ENCODE measurements at regions not wholly inside any gene's neighbourhood (a gene's known extent, or its start where the extent isn't known, plus 50 kb on each side); places are given as distances from the start of the nearest gene placed in this dataset.

DNA sequence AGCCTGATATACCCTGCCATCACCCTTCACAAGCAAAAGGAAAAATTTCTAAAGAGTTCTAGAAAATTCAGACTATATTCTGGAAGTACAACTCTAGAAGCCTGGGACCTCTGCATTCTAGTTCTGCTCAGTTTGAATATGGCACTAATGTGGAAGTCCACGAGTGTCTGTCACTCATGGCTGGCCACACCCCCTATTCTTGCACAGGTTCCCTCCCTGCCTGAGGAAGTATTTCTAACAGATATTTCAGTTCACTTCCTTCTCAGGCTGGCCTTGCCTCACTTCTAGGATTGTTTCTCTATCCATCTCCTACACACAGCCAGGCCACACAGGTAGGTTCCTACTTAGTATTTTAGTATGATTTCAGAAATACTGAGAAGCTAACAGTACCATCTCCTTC lies 67.4 kb downstream of the PHLDA1 start:
- TF ChIP-seq, protein P1, sequence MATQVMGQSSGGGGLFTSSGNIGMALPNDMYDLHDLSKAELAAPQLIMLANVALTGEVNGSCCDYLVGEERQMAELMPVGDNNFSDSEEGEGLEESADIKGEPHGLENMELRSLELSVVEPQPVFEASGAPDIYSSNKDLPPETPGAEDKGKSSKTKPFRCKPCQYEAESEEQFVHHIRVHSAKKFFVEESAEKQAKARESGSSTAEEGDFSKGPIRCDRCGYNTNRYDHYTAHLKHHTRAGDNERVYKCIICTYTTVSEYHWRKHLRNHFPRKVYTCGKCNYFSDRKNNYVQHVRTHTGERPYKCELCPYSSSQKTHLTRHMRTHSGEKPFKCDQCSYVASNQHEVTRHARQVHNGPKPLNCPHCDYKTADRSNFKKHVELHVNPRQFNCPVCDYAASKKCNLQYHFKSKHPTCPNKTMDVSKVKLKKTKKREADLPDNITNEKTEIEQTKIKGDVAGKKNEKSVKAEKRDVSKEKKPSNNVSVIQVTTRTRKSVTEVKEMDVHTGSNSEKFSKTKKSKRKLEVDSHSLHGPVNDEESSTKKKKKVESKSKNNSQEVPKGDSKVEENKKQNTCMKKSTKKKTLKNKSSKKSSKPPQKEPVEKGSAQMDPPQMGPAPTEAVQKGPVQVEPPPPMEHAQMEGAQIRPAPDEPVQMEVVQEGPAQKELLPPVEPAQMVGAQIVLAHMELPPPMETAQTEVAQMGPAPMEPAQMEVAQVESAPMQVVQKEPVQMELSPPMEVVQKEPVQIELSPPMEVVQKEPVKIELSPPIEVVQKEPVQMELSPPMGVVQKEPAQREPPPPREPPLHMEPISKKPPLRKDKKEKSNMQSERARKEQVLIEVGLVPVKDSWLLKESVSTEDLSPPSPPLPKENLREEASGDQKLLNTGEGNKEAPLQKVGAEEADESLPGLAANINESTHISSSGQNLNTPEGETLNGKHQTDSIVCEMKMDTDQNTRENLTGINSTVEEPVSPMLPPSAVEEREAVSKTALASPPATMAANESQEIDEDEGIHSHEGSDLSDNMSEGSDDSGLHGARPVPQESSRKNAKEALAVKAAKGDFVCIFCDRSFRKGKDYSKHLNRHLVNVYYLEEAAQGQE (IDR thresholded peaks at IDR 0.05), result no peak
- TF ChIP-seq YY1 (IDR thresholded peaks at IDR 0.05) (no peak), JUND (IDR thresholded peaks at IDR 0.05) (no peak), SP1 (IDR thresholded peaks at IDR 0.05) (no peak), RAD21 (IDR thresholded peaks at IDR 0.05) (no peak), TAF1 (conservative IDR thresholded peaks at IDR 0.05) (no peak), HNF4A (conservative IDR thresholded peaks at IDR 0.05) (no peak), EGR1 (IDR thresholded peaks at IDR 0.05; ENCODE audit: low read depth in 2 of 2) (no peak), GABPA (IDR thresholded peaks at IDR 0.05 in 1 of 2, conservative IDR thresholded peaks at IDR 0.05 in 1 of 2) (no peak), HNF4G (IDR thresholded peaks at IDR 0.05) (no peak), RXRA (IDR thresholded peaks at IDR 0.05) (no peak)
- TF ChIP-seq, protein P2, sequence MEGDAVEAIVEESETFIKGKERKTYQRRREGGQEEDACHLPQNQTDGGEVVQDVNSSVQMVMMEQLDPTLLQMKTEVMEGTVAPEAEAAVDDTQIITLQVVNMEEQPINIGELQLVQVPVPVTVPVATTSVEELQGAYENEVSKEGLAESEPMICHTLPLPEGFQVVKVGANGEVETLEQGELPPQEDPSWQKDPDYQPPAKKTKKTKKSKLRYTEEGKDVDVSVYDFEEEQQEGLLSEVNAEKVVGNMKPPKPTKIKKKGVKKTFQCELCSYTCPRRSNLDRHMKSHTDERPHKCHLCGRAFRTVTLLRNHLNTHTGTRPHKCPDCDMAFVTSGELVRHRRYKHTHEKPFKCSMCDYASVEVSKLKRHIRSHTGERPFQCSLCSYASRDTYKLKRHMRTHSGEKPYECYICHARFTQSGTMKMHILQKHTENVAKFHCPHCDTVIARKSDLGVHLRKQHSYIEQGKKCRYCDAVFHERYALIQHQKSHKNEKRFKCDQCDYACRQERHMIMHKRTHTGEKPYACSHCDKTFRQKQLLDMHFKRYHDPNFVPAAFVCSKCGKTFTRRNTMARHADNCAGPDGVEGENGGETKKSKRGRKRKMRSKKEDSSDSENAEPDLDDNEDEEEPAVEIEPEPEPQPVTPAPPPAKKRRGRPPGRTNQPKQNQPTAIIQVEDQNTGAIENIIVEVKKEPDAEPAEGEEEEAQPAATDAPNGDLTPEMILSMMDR (IDR thresholded peaks at IDR 0.05; ENCODE audit: low read depth, low read length, missing input control), result no peak
- TF ChIP-seq, protein P3, sequence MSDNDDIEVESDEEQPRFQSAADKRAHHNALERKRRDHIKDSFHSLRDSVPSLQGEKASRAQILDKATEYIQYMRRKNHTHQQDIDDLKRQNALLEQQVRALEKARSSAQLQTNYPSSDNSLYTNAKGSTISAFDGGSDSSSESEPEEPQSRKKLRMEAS (IDR thresholded peaks at IDR 0.05), result no peak
- TF ChIP-seq, protein P4, sequence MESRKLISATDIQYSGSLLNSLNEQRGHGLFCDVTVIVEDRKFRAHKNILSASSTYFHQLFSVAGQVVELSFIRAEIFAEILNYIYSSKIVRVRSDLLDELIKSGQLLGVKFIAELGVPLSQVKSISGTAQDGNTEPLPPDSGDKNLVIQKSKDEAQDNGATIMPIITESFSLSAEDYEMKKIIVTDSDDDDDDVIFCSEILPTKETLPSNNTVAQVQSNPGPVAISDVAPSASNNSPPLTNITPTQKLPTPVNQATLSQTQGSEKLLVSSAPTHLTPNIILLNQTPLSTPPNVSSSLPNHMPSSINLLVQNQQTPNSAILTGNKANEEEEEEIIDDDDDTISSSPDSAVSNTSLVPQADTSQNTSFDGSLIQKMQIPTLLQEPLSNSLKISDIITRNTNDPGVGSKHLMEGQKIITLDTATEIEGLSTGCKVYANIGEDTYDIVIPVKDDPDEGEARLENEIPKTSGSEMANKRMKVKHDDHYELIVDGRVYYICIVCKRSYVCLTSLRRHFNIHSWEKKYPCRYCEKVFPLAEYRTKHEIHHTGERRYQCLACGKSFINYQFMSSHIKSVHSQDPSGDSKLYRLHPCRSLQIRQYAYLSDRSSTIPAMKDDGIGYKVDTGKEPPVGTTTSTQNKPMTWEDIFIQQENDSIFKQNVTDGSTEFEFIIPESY (IDR thresholded peaks at IDR 0.05), result no peak

Data from liver (tissue), 3 donors.